ENCODE measurements at regions not wholly inside any gene's neighbourhood (a gene's known extent, or its start where the extent isn't known, plus 50 kb on each side); places are given as distances from the start of the nearest gene placed in this dataset.

- no peak for DNase-seq (ENCODE audit: low read depth in 2 of 2)
These were observed 77.5 kb upstream of the CAST start for GRCh38 chr5:96584712-96585111.

DNA sequence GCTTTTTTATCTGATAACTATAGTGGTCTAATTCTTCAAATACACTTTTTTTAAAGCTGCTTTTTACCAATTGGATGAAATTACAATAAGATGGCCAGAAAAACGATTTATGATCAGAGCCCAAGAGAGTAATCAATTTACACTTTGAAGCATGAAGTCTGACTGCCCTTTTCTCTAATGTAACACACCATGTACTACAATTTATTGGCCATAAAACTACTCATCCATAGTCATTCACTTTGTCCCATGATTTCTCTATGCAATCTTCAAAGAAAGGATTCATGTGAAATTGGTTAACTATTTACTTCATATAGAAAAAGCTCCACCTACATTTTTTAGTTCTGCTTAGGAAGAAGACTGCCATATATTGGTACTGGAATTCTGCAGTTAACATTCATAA lies 73.6 kb upstream of the CAST start:
- DNase-seq (ENCODE audit: low read depth in 2 of 2): no peak

DNA sequence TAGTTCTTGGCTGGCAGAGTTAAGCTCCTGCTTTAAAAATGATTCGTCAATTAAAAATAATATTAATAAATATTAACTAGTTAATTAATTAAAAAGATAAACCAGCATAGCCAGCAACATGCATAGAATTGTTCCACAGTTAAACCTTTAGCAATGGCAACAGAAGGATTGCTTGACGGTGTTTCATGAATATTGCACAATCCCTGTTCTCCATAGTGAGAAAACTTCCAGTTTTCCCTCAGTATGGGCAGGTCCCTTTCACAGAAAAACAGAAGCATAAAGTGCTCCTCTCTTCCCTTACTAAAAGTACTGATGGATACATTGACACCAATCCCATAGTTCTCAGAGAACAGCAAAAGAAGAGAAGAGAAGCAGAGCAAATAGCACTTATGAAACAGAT lies 71.4 kb upstream of the CAST start:
- DNase-seq (ENCODE audit: low read depth in 2 of 2): no peak

DNA sequence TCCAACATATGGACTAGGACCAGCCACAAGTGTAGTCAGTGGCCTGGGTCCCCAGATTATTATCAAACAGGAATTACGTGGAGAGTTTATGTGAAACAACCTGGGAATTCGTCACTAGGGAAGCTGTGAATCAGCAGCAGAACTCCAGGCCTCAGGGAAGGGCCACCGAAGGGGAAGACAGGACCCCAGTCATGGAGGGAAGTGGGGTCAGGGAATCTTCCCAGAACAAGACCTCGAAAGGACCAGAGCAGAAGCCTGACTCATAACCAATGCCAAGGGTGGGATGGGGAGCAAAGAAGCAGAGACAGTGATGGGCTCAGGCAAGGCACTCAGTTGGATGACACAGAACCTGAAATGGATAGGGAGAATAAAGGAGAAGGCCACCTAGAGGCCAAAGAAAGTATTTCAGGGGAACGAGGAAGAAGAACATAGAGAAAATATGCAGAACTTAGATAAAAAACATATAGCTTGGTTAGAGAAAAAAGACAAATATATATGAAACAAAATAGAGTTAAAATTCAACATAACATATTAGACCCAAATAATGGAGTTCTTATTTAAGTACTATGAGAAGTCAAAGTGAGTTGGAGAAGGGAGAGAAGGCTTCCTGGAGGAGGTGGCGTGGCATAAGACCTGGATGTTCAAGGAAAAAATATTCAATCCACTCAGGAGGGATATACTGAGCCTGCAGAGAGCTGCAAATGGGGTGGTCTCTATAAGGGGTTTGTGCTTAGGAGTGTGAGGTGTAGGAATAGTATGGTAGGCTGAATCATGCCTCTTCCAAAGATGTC lies 66.7 kb upstream of the CAST start:
- DNase-seq (ENCODE audit: low read depth in 2 of 2): no peak

- DNase-seq (ENCODE audit: low read depth in 2 of 2): no peak
These were observed 64.6 kb upstream of the CAST start for GRCh38 chr5:96597438-96598020.

GRCh38 chr5:96601200-96601599 lies 61.0 kb upstream of the CAST start:
- no peak for DNase-seq (ENCODE audit: low read depth in 2 of 2)

DNA sequence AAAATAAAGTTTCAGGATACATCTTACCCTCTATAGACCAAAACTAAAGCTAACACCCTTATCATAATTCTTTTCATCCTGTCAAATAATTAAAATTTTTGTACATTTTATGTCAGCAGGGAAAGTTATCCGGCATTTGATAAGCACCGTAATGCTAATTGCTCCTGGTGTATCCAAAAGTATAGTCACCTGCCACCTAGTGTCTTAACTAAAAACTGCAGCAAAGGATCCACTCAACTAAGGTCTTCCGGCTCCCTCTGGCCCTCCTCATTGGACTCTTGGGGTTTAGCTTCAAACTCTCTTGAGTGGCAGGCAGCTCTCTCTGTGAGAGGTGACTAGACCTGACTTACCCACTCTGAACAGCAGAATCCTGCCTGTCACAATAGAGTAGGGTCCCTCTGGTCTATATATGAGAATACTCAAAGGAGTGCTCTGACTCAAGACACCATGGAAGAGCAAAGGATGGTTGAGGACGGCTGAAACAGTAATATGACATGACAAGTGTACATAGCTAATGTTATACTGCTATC lies 60.4 kb upstream of the CAST start:
- peak; percentile 40 to 46 for DNase-seq (ENCODE audit: low read depth in 2 of 2)

- DNase-seq (ENCODE audit: low read depth in 2 of 2): no peak
These were observed 59.4 kb upstream of the CAST start for GRCh38 chr5:96602776-96603175.

GRCh38 chr5:96605144-96605837 lies 56.9 kb upstream of the CAST start:
- DNase-seq (ENCODE audit: low read depth in 2 of 2): no peak

DNA sequence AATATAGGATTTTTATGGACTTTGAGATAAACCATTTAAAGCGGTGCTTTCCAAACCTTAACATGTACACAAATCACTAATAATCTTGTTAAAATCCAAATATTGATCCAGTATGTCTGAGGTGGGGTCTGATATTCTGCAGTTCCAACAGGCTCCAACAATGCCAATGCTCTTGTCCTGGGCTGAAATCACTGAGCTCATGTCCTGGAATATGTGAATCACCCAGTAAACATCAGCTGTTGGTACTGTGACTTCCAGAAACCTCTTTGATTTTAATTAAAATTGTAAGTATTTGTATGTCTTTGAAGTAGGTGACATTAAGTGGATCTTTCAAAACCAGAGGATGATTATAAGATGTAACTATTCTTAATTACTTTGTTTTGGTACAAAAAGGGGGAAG lies 52.8 kb upstream of the CAST start:
- no peak for DNase-seq (ENCODE audit: low read depth in 2 of 2)

GRCh38 chr5:96610747-96611146 lies 51.4 kb upstream of the CAST start:
- DNase-seq (ENCODE audit: low read depth in 2 of 2): no peak

DNA sequence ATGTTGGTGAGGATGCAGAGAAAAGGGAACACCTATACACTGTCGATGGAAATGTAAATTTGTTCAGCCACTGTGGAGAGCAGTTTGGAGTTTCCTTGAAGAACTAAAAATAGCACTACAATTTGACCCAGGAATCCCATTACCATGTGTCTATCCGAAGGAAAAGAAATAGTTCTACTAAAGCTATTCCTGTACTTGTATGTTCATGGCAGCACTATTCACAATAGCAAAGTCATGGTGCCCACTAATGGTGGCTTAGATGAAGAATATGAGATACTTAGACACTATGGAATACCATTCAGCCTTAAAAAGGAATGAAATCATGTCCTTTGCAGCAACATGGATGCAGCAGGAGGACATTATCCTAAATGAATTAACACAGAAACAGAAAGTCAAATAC lies 50.2 kb upstream of the CAST start:
- DNase-seq (ENCODE audit: low read depth in 2 of 2): no peak

All from fibroblast of skin of left biceps (primary cell).